Prostate gland (tissue), 2 donors: ENCODE measurements at regions not wholly inside any gene's neighbourhood (a gene's known extent, or its start where the extent isn't known, plus 50 kb on each side); places are given as distances from the start of the nearest gene placed in this dataset.

Experiments
- POLR2A ChIP-seq: fragments of 450-650 bp; IDR thresholded peaks from one replicate; pipeline ENCODE4 v1.6.1; 2016; ENCODE audit warnings: antibody characterized with exemption, mild to moderate bottlenecking
- POLR2AphosphoS5 ChIP-seq: sonication (generic); formaldehyde crosslinking; IDR thresholded peaks from one replicate; pipeline ENCODE4 v1.6.1; 2017; ENCODE audit warnings: antibody characterized with exemption
- TF ChIP-seq, protein P1 (sequence below), 4 experiments: fragments of 200-600 bp in 2 of 4; fragments of 450-650 bp in 2 of 4; sonication (generic) in 2 of 4; IDR thresholded peaks; 1 replicate in 3 of 4; 2 replicates in 1 of 4; pipeline ENCODE4 v1.5.1; 2016 to 2019; ENCODE audit warnings: antibody characterized with exemption in 4 of 4, mild to moderate bottlenecking in 2 of 4, moderate library complexity in 2 of 4

DNA sequence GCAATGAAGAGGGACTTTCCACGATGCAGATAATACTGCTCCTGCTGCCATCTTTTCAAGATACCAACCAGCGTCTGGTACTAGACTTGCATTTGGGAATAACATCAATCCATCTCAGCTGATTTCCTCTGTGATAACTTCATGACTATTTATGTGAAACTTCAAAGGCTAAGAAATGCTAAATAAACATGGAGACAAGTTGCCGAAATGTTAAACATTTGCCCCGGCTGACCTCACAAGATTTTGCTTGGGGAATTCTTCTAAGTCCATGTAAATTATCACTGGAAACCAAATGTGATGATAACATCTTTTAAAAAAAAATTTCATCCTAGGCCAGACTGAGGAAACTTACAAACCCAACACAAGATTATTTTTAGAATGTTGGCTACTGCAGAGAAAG is 185.8 kb upstream of the PRICKLE2 start:
- TF ChIP-seq, protein P1, sequence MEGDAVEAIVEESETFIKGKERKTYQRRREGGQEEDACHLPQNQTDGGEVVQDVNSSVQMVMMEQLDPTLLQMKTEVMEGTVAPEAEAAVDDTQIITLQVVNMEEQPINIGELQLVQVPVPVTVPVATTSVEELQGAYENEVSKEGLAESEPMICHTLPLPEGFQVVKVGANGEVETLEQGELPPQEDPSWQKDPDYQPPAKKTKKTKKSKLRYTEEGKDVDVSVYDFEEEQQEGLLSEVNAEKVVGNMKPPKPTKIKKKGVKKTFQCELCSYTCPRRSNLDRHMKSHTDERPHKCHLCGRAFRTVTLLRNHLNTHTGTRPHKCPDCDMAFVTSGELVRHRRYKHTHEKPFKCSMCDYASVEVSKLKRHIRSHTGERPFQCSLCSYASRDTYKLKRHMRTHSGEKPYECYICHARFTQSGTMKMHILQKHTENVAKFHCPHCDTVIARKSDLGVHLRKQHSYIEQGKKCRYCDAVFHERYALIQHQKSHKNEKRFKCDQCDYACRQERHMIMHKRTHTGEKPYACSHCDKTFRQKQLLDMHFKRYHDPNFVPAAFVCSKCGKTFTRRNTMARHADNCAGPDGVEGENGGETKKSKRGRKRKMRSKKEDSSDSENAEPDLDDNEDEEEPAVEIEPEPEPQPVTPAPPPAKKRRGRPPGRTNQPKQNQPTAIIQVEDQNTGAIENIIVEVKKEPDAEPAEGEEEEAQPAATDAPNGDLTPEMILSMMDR (IDR thresholded peaks at IDR 0.05): no peak
- no peak for TF ChIP-seq POLR2A
- no peak for TF ChIP-seq POLR2AphosphoS5
